GM12864 (cell line): ENCODE measurements at regions not wholly inside any gene's neighbourhood (a gene's known extent, or its start where the extent isn't known, plus 50 kb on each side); places are given as distances from the start of the nearest gene placed in this dataset.

Experiments used
- DNase-seq: peaks from one replicate; pipeline ENCODE4 v3.0.0-alpha.2; 2011; ENCODE audit warnings: low read depth
- H3K4me3 ChIP-seq: 2 replicates; pipeline ENCODE4 v1.5.1; 2011; ENCODE audit warnings: mild to moderate bottlenecking, low read depth, low read length, control low read depth
- TF ChIP-seq, protein P1 (sequence below): IDR thresholded peaks from 2 replicates; pipeline ENCODE4 v1.5.1; 2011; ENCODE audit warnings: low read depth, mild to moderate bottlenecking, moderate library complexity, low read length, control low read depth, inconsistent platforms; ENCODE audit errors: missing control alignments

DNA sequence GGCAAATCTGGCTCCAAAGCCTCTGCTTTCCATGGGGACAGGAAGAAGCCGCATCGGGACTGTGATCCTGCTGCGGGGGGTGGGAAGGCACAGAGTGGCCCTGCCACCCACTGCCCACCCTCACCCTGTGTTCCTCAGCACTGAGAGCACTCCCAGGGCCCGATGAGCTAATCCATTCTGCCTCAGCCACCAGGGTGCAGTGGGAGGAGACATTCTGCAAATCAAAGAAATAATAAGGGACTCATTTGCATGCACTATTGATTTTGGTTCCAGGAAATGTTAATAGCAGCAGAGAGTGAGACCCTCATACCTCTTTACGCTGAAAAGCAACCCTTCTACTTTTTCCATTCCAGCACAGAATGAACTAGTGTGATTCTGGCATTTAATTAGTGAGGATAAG is 572.8 kb downstream of the INHBA start:
- no peak for DNase-seq
- TF ChIP-seq, protein P1, sequence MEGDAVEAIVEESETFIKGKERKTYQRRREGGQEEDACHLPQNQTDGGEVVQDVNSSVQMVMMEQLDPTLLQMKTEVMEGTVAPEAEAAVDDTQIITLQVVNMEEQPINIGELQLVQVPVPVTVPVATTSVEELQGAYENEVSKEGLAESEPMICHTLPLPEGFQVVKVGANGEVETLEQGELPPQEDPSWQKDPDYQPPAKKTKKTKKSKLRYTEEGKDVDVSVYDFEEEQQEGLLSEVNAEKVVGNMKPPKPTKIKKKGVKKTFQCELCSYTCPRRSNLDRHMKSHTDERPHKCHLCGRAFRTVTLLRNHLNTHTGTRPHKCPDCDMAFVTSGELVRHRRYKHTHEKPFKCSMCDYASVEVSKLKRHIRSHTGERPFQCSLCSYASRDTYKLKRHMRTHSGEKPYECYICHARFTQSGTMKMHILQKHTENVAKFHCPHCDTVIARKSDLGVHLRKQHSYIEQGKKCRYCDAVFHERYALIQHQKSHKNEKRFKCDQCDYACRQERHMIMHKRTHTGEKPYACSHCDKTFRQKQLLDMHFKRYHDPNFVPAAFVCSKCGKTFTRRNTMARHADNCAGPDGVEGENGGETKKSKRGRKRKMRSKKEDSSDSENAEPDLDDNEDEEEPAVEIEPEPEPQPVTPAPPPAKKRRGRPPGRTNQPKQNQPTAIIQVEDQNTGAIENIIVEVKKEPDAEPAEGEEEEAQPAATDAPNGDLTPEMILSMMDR, result no peak
- H3K4me3 ChIP-seq, result no peak overlapping the region

DNA sequence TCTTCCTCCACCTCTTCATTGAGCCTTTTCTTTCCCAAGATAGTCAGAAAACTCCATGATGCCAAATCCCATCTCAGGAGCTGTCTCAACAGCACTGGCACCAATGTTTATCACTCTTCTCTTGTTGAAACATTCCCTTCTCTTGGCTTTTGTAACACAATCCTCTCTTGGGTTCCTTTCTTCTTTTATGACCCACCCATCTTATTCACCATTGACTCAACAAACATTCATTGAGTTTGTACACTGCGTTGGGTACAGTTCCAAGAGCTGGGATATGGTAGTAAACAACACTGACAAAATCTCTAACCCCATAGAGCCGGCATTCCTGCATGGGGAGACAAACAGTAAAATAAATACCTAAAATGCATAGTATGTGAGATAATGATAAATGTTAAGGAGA is 577.5 kb downstream of the INHBA start:
- no peak for DNase-seq
- no peak overlapping the region for H3K4me3 ChIP-seq
- TF ChIP-seq, protein P1, result no peak

DNA sequence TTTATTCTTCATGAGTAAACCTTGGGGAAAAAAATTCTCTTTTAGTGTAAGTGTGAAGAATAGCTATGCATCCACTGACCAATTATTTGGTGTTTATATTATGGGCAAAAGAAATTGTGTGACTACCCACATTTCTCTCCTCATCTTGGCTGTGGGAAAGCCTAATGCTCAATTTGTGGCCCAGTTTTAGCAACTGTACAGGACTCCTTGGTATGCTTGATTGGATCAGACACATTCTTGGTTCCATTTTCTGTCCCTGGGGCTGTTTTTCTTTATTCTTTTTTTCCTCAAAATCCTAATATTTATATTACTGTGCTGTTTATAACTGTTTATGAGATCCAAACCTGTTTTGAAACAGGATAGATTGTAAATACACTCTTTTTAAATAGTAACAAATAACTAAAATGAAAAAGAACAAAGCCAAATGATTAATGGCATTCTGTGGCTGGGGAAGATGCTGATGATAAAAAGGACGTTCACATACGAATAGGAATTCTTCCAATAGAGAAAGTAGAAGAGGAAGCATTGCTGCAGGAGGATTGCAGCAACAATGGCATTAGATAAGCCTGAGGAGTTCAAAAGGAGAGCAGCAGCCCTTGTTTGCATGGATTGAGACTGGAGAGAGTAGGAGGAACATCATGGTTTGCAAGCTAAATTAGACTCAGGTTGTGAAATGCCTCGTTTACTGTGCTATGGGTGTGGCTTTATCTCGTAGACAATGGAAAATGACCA is 580.5 kb downstream of the INHBA start:
- no peak overlapping the region for H3K4me3 ChIP-seq
- DNase-seq, result no peak
- TF ChIP-seq, protein P1, result no peak

DNA sequence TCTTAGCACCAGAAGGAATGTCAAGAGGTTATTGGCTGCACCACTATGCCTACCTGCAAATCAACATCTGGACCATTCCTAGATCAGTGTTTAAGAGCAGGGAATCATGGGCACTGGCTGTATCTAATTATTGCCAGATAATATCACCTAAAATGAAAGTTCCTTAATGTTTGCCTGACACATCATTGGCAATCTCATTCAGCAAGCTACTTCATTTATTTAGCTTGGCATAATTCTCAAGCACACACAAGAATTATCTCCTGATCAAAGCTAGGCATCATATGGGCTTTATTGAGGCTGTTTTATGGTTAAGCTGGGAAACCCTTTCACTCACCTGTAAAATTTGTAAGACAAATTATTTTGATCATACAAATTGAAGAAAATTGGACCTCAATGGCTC is 581.7 kb downstream of the INHBA start:
- no peak overlapping the region for H3K4me3 ChIP-seq
- TF ChIP-seq, protein P1, result no peak
- DNase-seq, result no peak

DNA sequence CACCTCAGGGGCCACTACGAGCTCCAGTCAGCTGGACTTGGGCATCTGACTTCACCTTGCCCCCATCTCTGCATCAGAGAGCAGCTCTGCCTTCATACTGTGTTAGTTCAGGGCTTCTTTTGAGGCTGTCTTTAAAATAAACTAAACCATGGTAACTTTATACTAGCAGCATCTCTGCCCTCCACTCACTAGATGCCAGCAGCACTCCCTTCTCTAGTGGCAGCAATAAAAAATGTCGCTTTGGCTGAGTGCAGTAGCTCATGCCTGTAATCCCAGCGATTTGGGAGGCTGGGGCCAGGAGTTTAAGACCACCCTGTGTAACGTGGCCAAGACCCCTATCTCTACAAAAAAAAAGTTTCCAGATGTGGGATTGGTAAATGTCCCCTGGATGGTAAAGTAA is 584.4 kb downstream of the INHBA start:
- TF ChIP-seq, protein P1, result no peak
- DNase-seq, result no peak
- no peak overlapping the region for H3K4me3 ChIP-seq

DNA sequence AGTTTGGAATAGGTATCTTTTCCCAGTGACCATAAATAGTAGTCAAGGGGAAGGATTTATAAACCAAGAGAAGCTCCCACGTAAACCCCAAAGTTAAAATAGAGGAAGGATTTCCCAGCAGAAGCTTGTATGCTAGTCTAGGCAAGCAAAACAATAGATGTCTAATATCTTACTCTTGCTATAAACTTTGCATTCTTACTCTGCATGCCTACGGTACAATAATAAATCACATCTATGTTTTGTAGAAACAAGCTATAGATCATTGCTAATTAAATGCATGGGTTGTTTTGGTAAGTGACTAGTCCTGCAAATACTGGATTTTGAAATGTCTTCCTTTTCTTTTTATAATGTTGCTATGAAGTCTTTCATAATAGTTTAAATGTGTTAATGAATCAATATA is 585.5 kb downstream of the INHBA start:
- TF ChIP-seq, protein P1, result no peak
- no peak overlapping the region for H3K4me3 ChIP-seq
- DNase-seq, result no peak

DNA sequence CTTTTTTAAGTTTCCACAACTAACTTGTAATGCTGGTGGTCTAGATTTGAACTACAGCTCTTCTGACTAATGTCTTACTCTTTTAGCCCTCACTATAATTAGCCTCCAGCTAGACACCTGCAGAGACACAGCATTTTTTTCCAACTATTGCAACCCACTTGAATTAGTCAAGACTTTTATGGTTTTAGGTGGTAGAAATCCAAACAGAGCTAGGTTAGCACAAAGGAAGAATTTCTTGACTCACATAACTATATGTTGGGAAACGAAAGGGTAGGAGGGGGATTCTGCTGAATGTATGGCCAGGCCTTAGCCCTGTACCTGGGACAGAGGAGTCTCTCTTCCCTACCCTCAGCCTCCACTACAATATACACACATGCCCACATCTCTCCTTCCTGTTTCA is 586.1 kb downstream of the INHBA start:
- TF ChIP-seq, protein P1, result no peak
- no peak for DNase-seq
- H3K4me3 ChIP-seq, result no peak overlapping the region
